GM23338 (cell line): ENCODE measurements at regions not wholly inside any gene's neighbourhood (a gene's known extent, or its start where the extent isn't known, plus 50 kb on each side); places are given as distances from the start of the nearest gene placed in this dataset.

Experiments used
- ATAC-seq: fragments of 200-7000 bp; cut with Tn5 transposase; 3 replicates; pipeline ENCODE4 v1.9.1; 2020
- DNase-seq: peaks from one replicate; pipeline ENCODE4 v3.0.0-alpha.2; 2015; ENCODE audit warnings: low spot score
- H2AFZ ChIP-seq: fragments of 200-600 bp; sonication (generic); 2 replicates; pipeline ENCODE4 v1.8.0; 2016; ENCODE audit warnings: antibody characterized with exemption, mild to moderate bottlenecking, moderate library complexity
- H3F3A ChIP-seq: fragments of 200-600 bp; sonication (generic); replicated peaks from 2 replicates; pipeline ENCODE4 v1.8.0; 2017; ENCODE audit warnings: antibody characterized with exemption, mixed run types, low read depth
- H3K27ac ChIP-seq: fragments of 200-600 bp; sonication (generic); 2 replicates; pipeline ENCODE4 v1.6.1; 2016; ENCODE audit warnings: low read depth
- H3K27me3 ChIP-seq: fragments of 200-600 bp; sonication (generic); 2 replicates; pipeline ENCODE4 v1.8.0; 2016; ENCODE audit warnings: mild to moderate bottlenecking, mixed run types, moderate library complexity; ENCODE audit not compliant: insufficient read depth
- H3K36me3 ChIP-seq: fragments of 200-600 bp; sonication (generic); 2 replicates; pipeline ENCODE4 v1.8.0; 2016; ENCODE audit warnings: mild to moderate bottlenecking; ENCODE audit not compliant: insufficient read depth
- H3K4me1 ChIP-seq: fragments of 200-600 bp; sonication (generic); 2 replicates; pipeline ENCODE4 v1.8.0; 2016; ENCODE audit warnings: mild to moderate bottlenecking, moderate library complexity; ENCODE audit not compliant: insufficient read depth
- H3K4me2 ChIP-seq: fragments of 200-600 bp; sonication (generic); 2 replicates; pipeline ENCODE4 v1.7.1; 2017; ENCODE audit warnings: mixed run types
- H3K4me3 ChIP-seq: fragments of 200-600 bp; sonication (generic); 2 replicates; pipeline ENCODE4 v1.6.1; 2016; ENCODE audit warnings: mixed run types
- H3K79me2 ChIP-seq: fragments of 200-600 bp; sonication (generic); replicated peaks from 2 replicates; pipeline ENCODE4 v1.8.0; 2017; ENCODE audit warnings: mild to moderate bottlenecking; ENCODE audit not compliant: insufficient read depth
- H3K9me2 ChIP-seq: fragments of 200-600 bp; sonication (generic); 2 replicates; pipeline ENCODE4 v1.8.0; 2017; ENCODE audit not compliant: insufficient read depth
- H4K20me1 ChIP-seq: fragments of 200-600 bp; sonication (generic); replicated peaks from 2 replicates; pipeline ENCODE4 v1.8.0; 2017; ENCODE audit warnings: mild to moderate bottlenecking; ENCODE audit not compliant: insufficient read depth
- H3K27ac Mint-ChIP-seq: 2 replicates; pipeline ENCODE4 v1.8.0; 2020; ENCODE audit warnings: inconsistent platforms, mild to moderate bottlenecking, moderate library complexity, mixed read lengths
- H3K27me3 Mint-ChIP-seq: 3 replicates; pipeline ENCODE4 v1.8.0; 2022; ENCODE audit warnings: low read depth, mild to moderate bottlenecking, moderate library complexity, mixed read lengths, inconsistent platforms; ENCODE audit not compliant: insufficient read depth, poor library complexity
- H3K36me3 Mint-ChIP-seq: 3 replicates; pipeline ENCODE4 v1.8.0; 2021; ENCODE audit warnings: low read depth, mild to moderate bottlenecking, inconsistent platforms, moderate library complexity, mixed read lengths
- H3K4me1 Mint-ChIP-seq: 3 replicates; pipeline ENCODE4 v1.8.0; 2020; ENCODE audit warnings: mild to moderate bottlenecking, inconsistent platforms, mixed read lengths
- H3K4me3 Mint-ChIP-seq: 3 replicates; pipeline ENCODE4 v1.8.0; 2021; ENCODE audit warnings: moderate library complexity, mild to moderate bottlenecking, inconsistent platforms, mixed read lengths
- H3K9me3 Mint-ChIP-seq: 3 replicates; pipeline ENCODE4 v1.8.0; 2020; ENCODE audit warnings: moderate library complexity, mild to moderate bottlenecking, inconsistent platforms, mixed read lengths
- CREB1 ChIP-seq: fragments of 250-450 bp; sonication (Bioruptor Pico); IDR thresholded peaks from 2 replicates; pipeline ENCODE4 v1.5.0; 2020; ENCODE audit warnings: low read depth, mild to moderate bottlenecking, moderate library complexity
- EZH2 ChIP-seq: fragments of 200-600 bp; sonication (generic); IDR thresholded peaks from one replicate; pipeline ENCODE4 v1.8.0; 2017; ENCODE audit warnings: antibody characterized with exemption, mild to moderate bottlenecking, low read depth; ENCODE audit not compliant: unreplicated experiment
- EZH2phosphoT487 ChIP-seq: fragments of 200-600 bp; sonication (generic); IDR thresholded peaks from one replicate; pipeline ENCODE4 v1.8.1; 2018; ENCODE audit warnings: antibody characterized with exemption; ENCODE audit not compliant: unreplicated experiment
- JUNB ChIP-seq: IDR thresholded peaks from one replicate; pipeline ENCODE4 v1.6.1; 2016; ENCODE audit warnings: antibody characterized with exemption; ENCODE audit not compliant: unreplicated experiment
- NANOG ChIP-seq: IDR thresholded peaks from 2 replicates; pipeline ENCODE4 v1.6.1; 2016; ENCODE audit warnings: antibody characterized with exemption, borderline replicate concordance
- POLR2AphosphoS5 ChIP-seq: IDR thresholded peaks from 2 replicates; pipeline ENCODE4 v1.6.1; 2016; ENCODE audit warnings: antibody characterized with exemption, low read depth
- STAT1 ChIP-seq: IDR thresholded peaks from one replicate; pipeline ENCODE4 v1.6.1; 2016; ENCODE audit warnings: antibody characterized with exemption; ENCODE audit not compliant: unreplicated experiment
- ZNF331 ChIP-seq: fragments of 250-450 bp; sonication (Bioruptor Pico); IDR thresholded peaks from 2 replicates; pipeline ENCODE4 v1.5.0; 2020; ENCODE audit warnings: low read depth, mild to moderate bottlenecking, moderate library complexity
- TF ChIP-seq, protein P1 (sequence below), 2 experiments: fragments of 200-600 bp in 1 of 2; sonication (generic) in 1 of 2; conservative IDR thresholded peaks; 2 replicates each; pipeline versions ENCODE4 v1.5.1 to v1.6.1; 2016 to 2017; ENCODE audit warnings: antibody characterized with exemption in 2 of 2, low read depth in 2 of 2, mild to moderate bottlenecking in 2 of 2, moderate library complexity in 1 of 2
- TF ChIP-seq, protein P2 (sequence below): IDR thresholded peaks from 2 replicates; pipeline ENCODE4 v1.6.1; 2016; ENCODE audit warnings: antibody characterized with exemption
- TF ChIP-seq, protein P3 (sequence below): fragments of 250-450 bp; sonication (Bioruptor Pico); IDR thresholded peaks from 2 replicates; pipeline ENCODE4 v1.5.0; 2020; ENCODE audit warnings: mild to moderate bottlenecking, moderate library complexity

DNA sequence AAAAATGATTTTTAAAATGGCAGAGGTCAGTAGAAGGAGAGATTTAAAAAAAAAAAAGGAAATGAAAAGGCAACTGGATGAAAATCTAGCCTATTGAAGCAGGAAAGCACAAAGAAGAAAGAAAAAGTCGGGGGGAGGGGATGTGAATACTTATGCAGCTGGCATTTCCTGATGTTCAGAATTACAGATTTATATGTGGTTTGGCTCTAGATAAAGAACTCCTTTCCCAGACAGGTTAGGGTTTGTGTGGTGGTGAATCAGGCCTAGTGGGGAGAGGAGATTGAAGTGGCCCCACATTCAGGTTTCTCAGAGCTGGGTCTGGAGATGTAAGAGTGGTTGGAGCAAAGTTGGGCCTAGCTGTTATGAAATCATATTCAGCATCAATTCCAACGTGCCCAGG is 394.4 kb downstream of the FIGN start:
- H3K27ac Mint-ChIP-seq = peak overlapping the region; percentile 50
- Histone ChIP-seq H3K27me3 (no peaks in the 10 kb centered on the region), H3K27ac (no peak overlapping the region), H3K4me3 (no peak overlapping the region), H3K79me2 (no peaks in the 10 kb centered on the region), H2AFZ (peak overlapping the region; percentile 52; the same call in 1 of the 2 replicates), H3K9me2 (no peaks in the 10 kb centered on the region), H3K4me2 (peak overlapping the region; percentile 39; the same call in 1 of the 2 replicates), H3F3A (no peaks in the 10 kb centered on the region), H4K20me1 (no peaks in the 10 kb centered on the region), H3K36me3 (no peaks in the 10 kb centered on the region), H3K4me1 (peaks cover 14% of the 10 kb centered on the region)
- no peaks in the 10 kb centered on the region for H3K36me3 Mint-ChIP-seq
- H3K4me3 Mint-ChIP-seq = no peak overlapping the region
- peaks cover 18% of the 10 kb centered on the region for H3K4me1 Mint-ChIP-seq
- TF ChIP-seq, protein P1, sequence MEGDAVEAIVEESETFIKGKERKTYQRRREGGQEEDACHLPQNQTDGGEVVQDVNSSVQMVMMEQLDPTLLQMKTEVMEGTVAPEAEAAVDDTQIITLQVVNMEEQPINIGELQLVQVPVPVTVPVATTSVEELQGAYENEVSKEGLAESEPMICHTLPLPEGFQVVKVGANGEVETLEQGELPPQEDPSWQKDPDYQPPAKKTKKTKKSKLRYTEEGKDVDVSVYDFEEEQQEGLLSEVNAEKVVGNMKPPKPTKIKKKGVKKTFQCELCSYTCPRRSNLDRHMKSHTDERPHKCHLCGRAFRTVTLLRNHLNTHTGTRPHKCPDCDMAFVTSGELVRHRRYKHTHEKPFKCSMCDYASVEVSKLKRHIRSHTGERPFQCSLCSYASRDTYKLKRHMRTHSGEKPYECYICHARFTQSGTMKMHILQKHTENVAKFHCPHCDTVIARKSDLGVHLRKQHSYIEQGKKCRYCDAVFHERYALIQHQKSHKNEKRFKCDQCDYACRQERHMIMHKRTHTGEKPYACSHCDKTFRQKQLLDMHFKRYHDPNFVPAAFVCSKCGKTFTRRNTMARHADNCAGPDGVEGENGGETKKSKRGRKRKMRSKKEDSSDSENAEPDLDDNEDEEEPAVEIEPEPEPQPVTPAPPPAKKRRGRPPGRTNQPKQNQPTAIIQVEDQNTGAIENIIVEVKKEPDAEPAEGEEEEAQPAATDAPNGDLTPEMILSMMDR (conservative IDR thresholded peaks at IDR 0.05; ENCODE audit: low read depth in 2 of 2) = no peak
- TF ChIP-seq JUNB = no peak
- TF ChIP-seq EZH2 = no peak
- TF ChIP-seq, protein P2, sequence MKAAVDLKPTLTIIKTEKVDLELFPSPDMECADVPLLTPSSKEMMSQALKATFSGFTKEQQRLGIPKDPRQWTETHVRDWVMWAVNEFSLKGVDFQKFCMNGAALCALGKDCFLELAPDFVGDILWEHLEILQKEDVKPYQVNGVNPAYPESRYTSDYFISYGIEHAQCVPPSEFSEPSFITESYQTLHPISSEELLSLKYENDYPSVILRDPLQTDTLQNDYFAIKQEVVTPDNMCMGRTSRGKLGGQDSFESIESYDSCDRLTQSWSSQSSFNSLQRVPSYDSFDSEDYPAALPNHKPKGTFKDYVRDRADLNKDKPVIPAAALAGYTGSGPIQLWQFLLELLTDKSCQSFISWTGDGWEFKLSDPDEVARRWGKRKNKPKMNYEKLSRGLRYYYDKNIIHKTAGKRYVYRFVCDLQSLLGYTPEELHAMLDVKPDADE = no peak
- TF ChIP-seq NANOG = no peak
- TF ChIP-seq CREB1 (CRISPR knock-in tag) = no peak
- TF ChIP-seq EZH2phosphoT487 = no peak
- TF ChIP-seq POLR2AphosphoS5 = no peak
- TF ChIP-seq ZNF331 (CRISPR knock-in tag) = no peak
- TF ChIP-seq, protein P3, sequence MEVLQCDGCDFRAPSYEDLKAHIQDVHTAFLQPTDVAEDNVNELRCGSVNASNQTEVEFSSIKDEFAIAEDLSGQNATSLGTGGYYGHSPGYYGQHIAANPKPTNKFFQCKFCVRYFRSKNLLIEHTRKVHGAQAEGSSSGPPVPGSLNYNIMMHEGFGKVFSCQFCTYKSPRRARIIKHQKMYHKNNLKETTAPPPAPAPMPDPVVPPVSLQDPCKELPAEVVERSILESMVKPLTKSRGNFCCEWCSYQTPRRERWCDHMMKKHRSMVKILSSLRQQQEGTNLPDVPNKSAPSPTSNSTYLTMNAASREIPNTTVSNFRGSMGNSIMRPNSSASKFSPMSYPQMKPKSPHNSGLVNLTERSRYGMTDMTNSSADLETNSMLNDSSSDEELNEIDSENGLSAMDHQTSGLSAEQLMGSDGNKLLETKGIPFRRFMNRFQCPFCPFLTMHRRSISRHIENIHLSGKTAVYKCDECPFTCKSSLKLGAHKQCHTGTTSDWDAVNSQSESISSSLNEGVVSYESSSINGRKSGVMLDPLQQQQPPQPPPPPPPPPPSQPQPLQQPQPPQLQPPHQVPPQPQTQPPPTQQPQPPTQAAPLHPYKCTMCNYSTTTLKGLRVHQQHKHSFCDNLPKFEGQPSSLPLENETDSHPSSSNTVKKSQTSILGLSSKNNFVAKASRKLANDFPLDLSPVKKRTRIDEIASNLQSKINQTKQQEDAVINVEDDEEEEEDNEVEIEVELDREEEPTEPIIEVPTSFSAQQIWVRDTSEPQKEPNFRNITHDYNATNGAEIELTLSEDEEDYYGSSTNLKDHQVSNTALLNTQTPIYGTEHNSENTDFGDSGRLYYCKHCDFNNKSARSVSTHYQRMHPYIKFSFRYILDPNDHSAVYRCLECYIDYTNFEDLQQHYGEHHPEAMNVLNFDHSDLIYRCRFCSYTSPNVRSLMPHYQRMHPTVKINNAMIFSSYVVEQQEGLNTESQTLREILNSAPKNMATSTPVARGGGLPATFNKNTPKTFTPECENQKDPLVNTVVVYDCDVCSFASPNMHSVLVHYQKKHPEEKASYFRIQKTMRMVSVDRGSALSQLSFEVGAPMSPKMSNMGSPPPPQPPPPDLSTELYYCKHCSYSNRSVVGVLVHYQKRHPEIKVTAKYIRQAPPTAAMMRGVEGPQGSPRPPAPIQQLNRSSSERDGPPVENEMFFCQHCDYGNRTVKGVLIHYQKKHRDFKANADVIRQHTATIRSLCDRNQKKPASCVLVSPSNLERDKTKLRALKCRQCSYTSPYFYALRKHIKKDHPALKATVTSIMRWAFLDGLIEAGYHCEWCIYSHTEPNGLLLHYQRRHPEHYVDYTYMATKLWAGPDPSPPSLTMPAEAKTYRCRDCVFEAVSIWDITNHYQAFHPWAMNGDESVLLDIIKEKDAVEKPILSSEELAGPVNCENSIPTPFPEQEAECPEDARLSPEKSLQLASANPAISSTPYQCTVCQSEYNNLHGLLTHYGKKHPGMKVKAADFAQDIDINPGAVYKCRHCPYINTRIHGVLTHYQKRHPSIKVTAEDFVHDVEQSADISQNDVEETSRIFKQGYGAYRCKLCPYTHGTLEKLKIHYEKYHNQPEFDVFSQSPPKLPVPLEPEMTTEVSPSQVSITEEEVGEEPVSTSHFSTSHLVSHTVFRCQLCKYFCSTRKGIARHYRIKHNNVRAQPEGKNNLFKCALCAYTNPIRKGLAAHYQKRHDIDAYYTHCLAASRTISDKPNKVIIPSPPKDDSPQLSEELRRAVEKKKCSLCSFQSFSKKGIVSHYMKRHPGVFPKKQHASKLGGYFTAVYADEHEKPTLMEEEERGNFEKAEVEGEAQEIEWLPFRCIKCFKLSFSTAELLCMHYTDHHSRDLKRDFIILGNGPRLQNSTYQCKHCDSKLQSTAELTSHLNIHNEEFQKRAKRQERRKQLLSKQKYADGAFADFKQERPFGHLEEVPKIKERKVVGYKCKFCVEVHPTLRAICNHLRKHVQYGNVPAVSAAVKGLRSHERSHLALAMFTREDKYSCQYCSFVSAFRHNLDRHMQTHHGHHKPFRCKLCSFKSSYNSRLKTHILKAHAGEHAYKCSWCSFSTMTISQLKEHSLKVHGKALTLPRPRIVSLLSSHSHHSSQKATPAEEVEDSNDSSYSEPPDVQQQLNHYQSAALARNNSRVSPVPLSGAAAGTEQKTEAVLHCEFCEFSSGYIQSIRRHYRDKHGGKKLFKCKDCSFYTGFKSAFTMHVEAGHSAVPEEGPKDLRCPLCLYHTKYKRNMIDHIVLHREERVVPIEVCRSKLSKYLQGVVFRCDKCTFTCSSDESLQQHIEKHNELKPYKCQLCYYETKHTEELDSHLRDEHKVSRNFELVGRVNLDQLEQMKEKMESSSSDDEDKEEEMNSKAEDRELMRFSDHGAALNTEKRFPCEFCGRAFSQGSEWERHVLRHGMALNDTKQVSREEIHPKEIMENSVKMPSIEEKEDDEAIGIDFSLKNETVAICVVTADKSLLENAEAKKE = no peak
- no peak for TF ChIP-seq STAT1
- ATAC-seq (no peak), DNase-seq (no peak)
- no peaks in the 10 kb centered on the region for H3K27me3 Mint-ChIP-seq
- H3K9me3 Mint-ChIP-seq = no peaks in the 10 kb centered on the region
